ENCODE measurements at regions not wholly inside any gene's neighbourhood (a gene's known extent, or its start where the extent isn't known, plus 50 kb on each side); places are given as distances from the start of the nearest gene placed in this dataset.
A peak's percentile ranks its signal among the peaks of the same experiment; 100 is the strongest.
"Not testable (repeated sequence)": the region's sequence is repeated elsewhere in the genome, so short reads cannot be mapped to it uniquely, and the experiment has no call there.

DNA sequence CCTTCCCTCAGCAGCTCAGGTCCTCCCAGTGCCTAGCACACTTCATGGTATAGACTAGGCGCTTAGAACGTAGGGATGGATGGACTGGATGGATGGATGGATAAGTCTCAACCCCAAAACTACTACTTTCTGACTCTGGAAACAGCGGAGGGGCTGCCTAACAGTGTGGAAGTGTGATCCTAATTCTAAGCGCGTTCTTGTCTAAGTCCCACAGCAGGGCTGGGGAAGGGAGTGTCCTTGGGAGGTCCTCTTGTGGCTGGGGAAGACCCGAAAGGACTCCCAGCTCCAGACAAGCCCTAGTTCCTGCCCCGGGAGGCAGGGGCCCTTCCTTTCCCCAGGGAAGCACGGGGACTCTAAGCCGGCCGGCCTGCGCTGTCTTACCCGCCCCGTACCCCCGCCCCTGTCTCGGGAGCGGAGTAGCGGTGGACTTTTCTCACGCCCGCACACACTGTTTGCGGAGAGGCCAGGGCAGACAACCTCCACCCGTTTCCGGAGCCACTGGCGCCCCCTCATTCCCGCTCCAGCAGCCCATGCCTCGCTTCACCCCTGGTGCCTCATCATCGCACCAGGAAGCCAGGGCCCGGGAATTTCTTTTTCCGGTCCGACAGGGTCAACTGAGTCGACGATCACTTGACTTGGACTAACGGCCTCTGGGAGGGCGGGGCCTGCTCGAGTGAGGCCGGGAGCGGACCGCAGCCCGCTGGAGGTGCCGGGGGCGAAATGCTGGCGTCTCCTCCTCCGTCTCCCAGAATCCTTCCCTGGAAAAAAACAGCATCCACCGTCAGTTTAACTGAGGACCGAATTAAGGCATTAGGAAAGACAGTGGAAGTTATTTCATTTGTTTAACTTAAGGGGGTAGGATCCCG lies 133.3 kb downstream of the TBC1D2B start:
- H3K9ac ChIP-seq (ENCODE audit: low read depth, low read length) = peak overlapping the region; percentile 57
- H3K36me3 ChIP-seq (ENCODE audit: insufficient read depth, low read length) = no peaks in the 10 kb centered on the region
- no peaks in the 10 kb centered on the region for H3K4me1 ChIP-seq (ENCODE audit: insufficient read depth, low read length)
- no peaks in the 10 kb centered on the region for H3K9me3 ChIP-seq (ENCODE audit: control insufficient read depth, insufficient read depth, low read length)

- no peak overlapping the region for H3K9ac ChIP-seq (ENCODE audit: low read depth, low read length)
- H3K36me3 ChIP-seq (ENCODE audit: insufficient read depth, low read length) = no peaks in the 10 kb centered on the region
- no peaks in the 10 kb centered on the region for H3K4me1 ChIP-seq (ENCODE audit: insufficient read depth, low read length)
- H3K9me3 ChIP-seq (ENCODE audit: control insufficient read depth, insufficient read depth, low read length) = no peaks in the 10 kb centered on the region
Observed at GRCh38 chr15:77942611-77943211, 134.8 kb downstream of the TBC1D2B start.

DNA sequence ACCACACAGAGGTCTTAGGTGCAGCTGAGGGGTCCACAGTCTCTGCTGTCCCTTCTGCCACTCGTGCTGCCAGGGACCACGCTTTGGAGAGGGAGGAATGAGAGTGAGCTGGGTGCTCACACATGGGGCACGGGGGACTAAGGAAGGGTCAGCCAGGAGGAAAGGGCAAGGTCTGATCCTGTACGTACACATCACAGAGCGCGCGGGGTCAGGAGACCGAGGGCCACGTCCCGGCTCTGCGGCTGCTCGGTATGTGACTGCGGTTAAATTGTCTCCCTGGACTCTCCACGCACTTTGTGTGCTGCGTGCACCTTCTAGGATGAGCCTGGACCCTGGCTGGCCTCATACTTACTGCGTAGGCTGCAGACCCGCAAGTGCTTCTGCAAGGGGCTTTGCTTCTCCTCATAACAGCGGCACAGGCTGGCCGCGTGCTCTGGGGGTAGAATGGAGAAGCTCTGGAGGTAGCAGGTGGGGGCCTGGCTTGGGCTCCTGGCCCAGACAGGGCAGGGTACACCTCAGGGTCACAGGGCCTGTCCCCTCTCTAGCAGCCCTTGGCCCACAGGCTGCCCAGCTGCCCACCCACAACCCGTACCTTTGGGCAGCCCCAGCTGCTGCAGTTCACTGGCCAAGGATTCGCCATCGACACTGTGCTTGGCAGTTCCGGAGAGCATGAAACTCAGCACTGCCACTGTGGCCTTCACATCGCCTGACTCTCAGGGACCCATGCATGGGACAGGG lies 136.3 kb downstream of the TBC1D2B start:
- not testable (repeated sequence) for H3K36me3 ChIP-seq (ENCODE audit: insufficient read depth, low read length); H3K9ac ChIP-seq (ENCODE audit: low read depth, low read length); H3K4me1 ChIP-seq (ENCODE audit: insufficient read depth, low read length); H3K9me3 ChIP-seq (ENCODE audit: control insufficient read depth, insufficient read depth, low read length)

- Histone ChIP-seq H3K9ac (ENCODE audit: low read depth, low read length) (no peak overlapping the region), H3K9me3 (ENCODE audit: control insufficient read depth, insufficient read depth, low read length) (no peaks in the 10 kb centered on the region), H3K4me1 (ENCODE audit: insufficient read depth, low read length) (no peaks in the 10 kb centered on the region), H3K36me3 (ENCODE audit: insufficient read depth, low read length) (no peaks in the 10 kb centered on the region)
Observed at GRCh38 chr15:77940381-77940947, 137.0 kb downstream of the TBC1D2B start.

GRCh38 chr15:77939851-77940250 lies 137.7 kb downstream of the TBC1D2B start:
- Histone ChIP-seq H3K36me3 (ENCODE audit: insufficient read depth, low read length) (no peaks in the 10 kb centered on the region), H3K9ac (ENCODE audit: low read depth, low read length) (no peak overlapping the region), H3K9me3 (ENCODE audit: control insufficient read depth, insufficient read depth, low read length) (no peaks in the 10 kb centered on the region), H3K4me1 (ENCODE audit: insufficient read depth, low read length) (no peaks in the 10 kb centered on the region)

GRCh38 chr15:77939026-77939425 lies 138.5 kb downstream of the TBC1D2B start:
- not testable (repeated sequence) for H3K9ac ChIP-seq (ENCODE audit: low read depth, low read length); H3K9me3 ChIP-seq (ENCODE audit: control insufficient read depth, insufficient read depth, low read length); H3K36me3 ChIP-seq (ENCODE audit: insufficient read depth, low read length); H3K4me1 ChIP-seq (ENCODE audit: insufficient read depth, low read length)

DNA sequence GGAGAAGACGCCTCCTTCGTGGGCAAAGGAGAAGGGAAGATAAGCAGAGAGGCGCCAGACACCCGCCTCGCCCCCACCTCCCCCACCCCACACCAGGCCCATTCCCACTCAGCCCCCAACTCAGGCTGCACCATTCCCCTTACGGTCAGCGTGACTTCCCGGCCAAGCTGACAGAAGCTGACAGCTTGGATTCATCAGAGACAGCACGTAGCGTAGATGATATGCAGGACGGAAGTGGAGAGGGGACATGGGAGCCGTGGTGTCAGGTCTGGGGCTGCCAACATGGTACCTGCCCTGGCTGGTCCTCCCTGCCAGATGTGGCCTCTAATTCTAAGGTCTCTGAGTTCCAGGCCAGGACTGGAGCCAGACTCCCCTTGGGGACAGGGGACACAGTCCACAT lies 139.0 kb downstream of the TBC1D2B start:
- H3K9ac ChIP-seq (ENCODE audit: low read depth, low read length); H3K4me1 ChIP-seq (ENCODE audit: insufficient read depth, low read length); H3K36me3 ChIP-seq (ENCODE audit: insufficient read depth, low read length): not testable (repeated sequence)

DNA sequence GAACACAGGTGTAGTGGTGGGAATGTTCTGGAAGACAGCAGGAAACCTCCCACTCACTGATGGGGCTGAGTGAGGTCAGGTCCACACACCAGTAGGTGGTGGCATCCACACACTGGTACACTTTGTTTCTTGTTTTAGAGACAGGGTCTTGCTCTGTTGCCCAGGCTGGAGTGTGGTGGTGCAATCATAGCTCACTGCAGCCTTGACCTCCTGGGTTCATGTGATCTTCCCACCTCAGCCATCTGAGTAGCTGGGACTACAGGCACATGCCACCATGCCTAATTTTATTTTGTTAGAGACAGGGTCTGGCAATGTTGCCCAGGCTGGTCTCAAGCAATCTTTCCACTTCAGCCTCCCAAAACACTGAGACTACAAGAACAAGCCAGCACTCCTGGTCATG lies 140.9 kb downstream of the TBC1D2B start:
- not testable (repeated sequence) for H3K9me3 ChIP-seq (ENCODE audit: control insufficient read depth, insufficient read depth, low read length); H3K9ac ChIP-seq (ENCODE audit: low read depth, low read length); H3K4me1 ChIP-seq (ENCODE audit: insufficient read depth, low read length); H3K36me3 ChIP-seq (ENCODE audit: insufficient read depth, low read length)

More for the DNA sequence above, 139.0 kb downstream of the TBC1D2B start:
- not testable (repeated sequence) for H3K9me3 ChIP-seq (ENCODE audit: control insufficient read depth, insufficient read depth, low read length)

- H3K9me3 ChIP-seq (ENCODE audit: control insufficient read depth, insufficient read depth, low read length); H3K36me3 ChIP-seq (ENCODE audit: insufficient read depth, low read length); H3K9ac ChIP-seq (ENCODE audit: low read depth, low read length); H3K4me1 ChIP-seq (ENCODE audit: insufficient read depth, low read length): not testable (repeated sequence)
Observed at GRCh38 chr15:77934516-77934915, 143.0 kb downstream of the TBC1D2B start.

DNA sequence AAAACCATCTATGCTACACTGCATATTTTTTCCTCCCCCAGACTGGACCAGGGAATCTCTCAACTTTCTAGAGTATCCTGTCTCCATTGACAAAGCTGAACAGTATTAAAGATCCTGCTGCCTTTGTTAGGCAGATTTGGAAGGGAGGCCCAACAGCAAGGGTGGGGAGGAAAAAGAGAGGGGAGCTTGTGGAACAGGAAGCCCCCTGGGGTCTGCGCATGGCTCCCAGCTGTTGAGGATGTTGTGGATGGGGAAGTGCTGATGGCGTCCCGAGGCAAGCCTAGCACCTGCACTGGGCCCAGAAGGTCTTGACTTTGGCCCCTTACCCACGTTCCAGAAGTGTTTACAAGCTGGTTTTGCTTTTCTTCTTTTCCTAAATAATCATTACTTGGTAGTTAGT lies 146.6 kb downstream of the TBC1D2B start:
- not testable (repeated sequence) for H3K4me1 ChIP-seq (ENCODE audit: insufficient read depth, low read length)

DNA sequence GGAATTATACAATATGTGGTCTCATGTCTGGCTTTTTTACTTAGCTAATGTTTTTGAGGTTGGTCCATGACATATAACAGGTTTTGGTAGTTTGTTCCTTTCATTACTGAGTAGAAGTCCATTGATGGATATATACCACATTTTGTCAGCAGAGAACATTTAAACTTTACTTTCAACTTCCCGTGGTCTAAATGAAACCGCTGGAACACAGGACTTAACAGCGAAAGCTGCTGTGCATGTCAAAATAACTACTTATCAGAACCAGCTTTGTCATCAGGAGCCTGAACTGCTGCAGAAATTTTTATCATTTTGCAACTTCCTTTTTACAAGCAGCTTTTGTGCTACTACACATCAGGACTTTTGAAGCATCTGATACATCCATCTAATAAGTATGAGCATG lies 147.0 kb downstream of the TBC1D2B start:
- H3K36me3 ChIP-seq (ENCODE audit: insufficient read depth, low read length); H3K9me3 ChIP-seq (ENCODE audit: control insufficient read depth, insufficient read depth, low read length); H3K4me1 ChIP-seq (ENCODE audit: insufficient read depth, low read length); H3K9ac ChIP-seq (ENCODE audit: low read depth, low read length): not testable (repeated sequence)

More for the DNA sequence above, 146.6 kb downstream of the TBC1D2B start:
- H3K9ac ChIP-seq (ENCODE audit: low read depth, low read length); H3K36me3 ChIP-seq (ENCODE audit: insufficient read depth, low read length); H3K9me3 ChIP-seq (ENCODE audit: control insufficient read depth, insufficient read depth, low read length): not testable (repeated sequence)

GRCh38 chr15:77926789-77927188 lies 150.7 kb downstream of the TBC1D2B start:
- H3K36me3 ChIP-seq (ENCODE audit: insufficient read depth, low read length); H3K4me1 ChIP-seq (ENCODE audit: insufficient read depth, low read length): not testable (repeated sequence)
- peak overlapping the region; percentile 38; the same call in 1 of the 2 replicates for H3K9ac ChIP-seq (ENCODE audit: low read depth, low read length)

GRCh38 chr15:77926296-77926695 lies 151.2 kb downstream of the TBC1D2B start:
- H3K36me3 ChIP-seq (ENCODE audit: insufficient read depth, low read length); H3K4me1 ChIP-seq (ENCODE audit: insufficient read depth, low read length); H3K9me3 ChIP-seq (ENCODE audit: control insufficient read depth, insufficient read depth, low read length): not testable (repeated sequence)
- peak overlapping the region; percentile 38; the same call in 1 of the 2 replicates for H3K9ac ChIP-seq (ENCODE audit: low read depth, low read length)

More at GRCh38 chr15:77926789-77927188, 150.7 kb downstream of the TBC1D2B start:
- H3K9me3 ChIP-seq (ENCODE audit: control insufficient read depth, insufficient read depth, low read length) = not testable (repeated sequence)

DNA sequence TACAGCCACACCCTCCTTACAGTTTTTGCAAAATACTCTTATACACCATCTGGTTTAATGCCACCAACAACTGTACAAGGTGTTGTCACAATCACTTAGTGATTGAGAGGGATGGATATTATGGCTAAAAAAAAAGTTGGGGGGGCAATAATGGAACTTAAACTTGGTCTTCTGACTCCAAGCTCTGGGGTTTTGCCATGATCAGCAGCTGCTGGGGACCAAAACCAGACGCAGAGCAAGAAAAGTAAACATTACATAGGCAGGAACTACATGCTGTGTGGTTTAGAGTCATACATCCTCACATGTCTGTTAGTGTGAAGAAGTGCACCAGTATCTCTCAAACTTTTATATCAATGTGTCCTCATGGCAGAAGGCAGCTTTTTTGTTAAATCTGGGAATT lies 152.4 kb downstream of the TBC1D2B start:
- not testable (repeated sequence) for H3K36me3 ChIP-seq (ENCODE audit: insufficient read depth, low read length); H3K9me3 ChIP-seq (ENCODE audit: control insufficient read depth, insufficient read depth, low read length); H3K4me1 ChIP-seq (ENCODE audit: insufficient read depth, low read length); H3K9ac ChIP-seq (ENCODE audit: low read depth, low read length)
